GM12873 (cell line): ENCODE measurements at regions not wholly inside any gene's neighbourhood (a gene's known extent, or its start where the extent isn't known, plus 50 kb on each side); places are given as distances from the start of the nearest gene placed in this dataset.

ENCODE experiments used
- CTCF ChIP-seq: IDR thresholded peaks from 2 replicates; pipeline ENCODE4 v1.5.1; 2012; ENCODE audit warnings: low read depth, mild to moderate bottlenecking, moderate library complexity, low read length, control low read depth; ENCODE audit not compliant: insufficient read depth; ENCODE audit errors: missing control alignments

GRCh38 chr10:78879621-78880020, 189.1 kb upstream of the ZMIZ1 start:
- no peak for TF ChIP-seq CTCF

- TF ChIP-seq CTCF, result no peak
Observed at GRCh38 chr10:78886129-78886528, 182.6 kb upstream of the ZMIZ1 start.

GRCh38 chr10:78889536-78890063, 179.2 kb upstream of the ZMIZ1 start:
- TF ChIP-seq CTCF, result no peak

- no peak for TF ChIP-seq CTCF
Observed at GRCh38 chr10:78890506-78890905, 178.3 kb upstream of the ZMIZ1 start.

- no peak for TF ChIP-seq CTCF
Observed at GRCh38 chr10:78891741-78892140, 177.0 kb upstream of the ZMIZ1 start.

GRCh38 chr10:78892338-78893176, 176.2 kb upstream of the ZMIZ1 start:
- TF ChIP-seq CTCF, result no peak

GRCh38 chr10:78893217-78893616, 175.5 kb upstream of the ZMIZ1 start:
- no peak for TF ChIP-seq CTCF
